SK-N-SH treated with all-trans-retinoic acid at 6 μM for 48 hours (cell line): ENCODE measurements at regions not wholly inside any gene's neighbourhood (a gene's known extent, or its start where the extent isn't known, plus 50 kb on each side); places are given as distances from the start of the nearest gene placed in this dataset.

Source experiments
- ARNTL ChIP-seq: fragments of 450-650 bp; formaldehyde crosslinking; IDR thresholded peaks from 2 replicates; pipeline ENCODE4 v1.5.0; 2020; ENCODE audit warnings: low read depth, mild to moderate bottlenecking, moderate library complexity, borderline replicate concordance
- CREB5 ChIP-seq: fragments of 250-450 bp; sonication (Bioruptor Pico); IDR thresholded peaks from 2 replicates; pipeline ENCODE4 v1.5.1; 2020; ENCODE audit warnings: low read depth, mild to moderate bottlenecking, moderate library complexity
- CSDC2 ChIP-seq: fragments of 250-450 bp; sonication (Bioruptor Pico); IDR thresholded peaks from 2 replicates; pipeline ENCODE4 v1.5.0; 2020; ENCODE audit warnings: mild to moderate bottlenecking, moderate library complexity
- ESRRG ChIP-seq: fragments of 250-450 bp; sonication (Bioruptor Pico); IDR thresholded peaks from 2 replicates; pipeline ENCODE4 v1.6.1; 2021; ENCODE audit warnings: mild to moderate bottlenecking
- GLIS3 ChIP-seq: fragments of 250-450 bp; sonication (Bioruptor Pico); IDR thresholded peaks from 2 replicates; pipeline ENCODE4 v1.5.0; 2020; ENCODE audit warnings: mild to moderate bottlenecking, moderate library complexity
- ISL1 ChIP-seq: fragments of 250-450 bp; sonication (Bioruptor Pico); IDR thresholded peaks from 2 replicates; pipeline ENCODE4 v2.1.2; 2022; ENCODE audit warnings: mild to moderate bottlenecking, moderate library complexity
- OSR1 ChIP-seq: fragments of 250-450 bp; sonication (Bioruptor Pico); IDR thresholded peaks from 2 replicates; pipeline ENCODE4 v1.8.0; 2022; ENCODE audit warnings: moderate library complexity, mild to moderate bottlenecking, inconsistent platforms
- PATZ1 ChIP-seq: fragments of 250-450 bp; sonication (Bioruptor Pico); IDR thresholded peaks from 2 replicates; pipeline ENCODE4 v1.8.0; 2020; ENCODE audit warnings: mild to moderate bottlenecking, moderate library complexity, borderline replicate concordance
- RARB ChIP-seq: fragments of 250-450 bp; sonication (Bioruptor Pico); IDR thresholded peaks from 2 replicates; pipeline ENCODE4 v1.8.0; 2021; ENCODE audit warnings: mild to moderate bottlenecking, moderate library complexity
- TOX ChIP-seq: fragments of 250-450 bp; sonication (Bioruptor Pico); IDR thresholded peaks from 2 replicates; pipeline ENCODE4 v1.8.0; 2021; ENCODE audit warnings: mild to moderate bottlenecking, moderate library complexity, borderline replicate concordance
- ZFP3 ChIP-seq: fragments of 250-450 bp; sonication (Bioruptor Pico); IDR thresholded peaks from 2 replicates; pipeline ENCODE4 v1.5.0; 2020; ENCODE audit warnings: mild to moderate bottlenecking, moderate library complexity
- ZNF70 ChIP-seq: fragments of 450-650 bp; formaldehyde crosslinking; IDR thresholded peaks from 2 replicates; pipeline ENCODE4 v1.5.0; 2020; ENCODE audit warnings: mild to moderate bottlenecking, moderate library complexity

- TF ChIP-seq CREB5 (CRISPR knock-in tag) (no peak), ZFP3 (CRISPR knock-in tag) (no peak), ARNTL (CRISPR knock-in tag) (no peak), TOX (CRISPR knock-in tag) (no peak), CSDC2 (CRISPR knock-in tag) (no peak), OSR1 (CRISPR knock-in tag) (no peak), ESRRG (CRISPR knock-in tag) (no peak), GLIS3 (CRISPR knock-in tag) (no peak), ISL1 (CRISPR knock-in tag) (no peak), PATZ1 (CRISPR knock-in tag) (no peak), RARB (CRISPR knock-in tag) (no peak), ZNF70 (CRISPR knock-in tag) (no peak)
Measured at GRCh38 chr3:110493438-110494092, 578.1 kb upstream of the NECTIN3 start.
